PC-9 (cell line): ENCODE measurements at regions not wholly inside any gene's neighbourhood (a gene's known extent, or its start where the extent isn't known, plus 50 kb on each side); places are given as distances from the start of the nearest gene placed in this dataset.

Experiments used
- EZH2 ChIP-seq: fragments of 200-600 bp; sonication (generic); IDR thresholded peaks from 2 replicates; pipeline ENCODE4 v1.8.0; 2017; ENCODE audit warnings: antibody characterized with exemption, low read depth
- TF ChIP-seq, protein P1 (sequence below): fragments of 200-600 bp; sonication (generic); conservative IDR thresholded peaks from 2 replicates; pipeline ENCODE4 v1.6.1; 2017; ENCODE audit warnings: mixed run types, antibody characterized with exemption, mild to moderate bottlenecking, moderate library complexity

DNA sequence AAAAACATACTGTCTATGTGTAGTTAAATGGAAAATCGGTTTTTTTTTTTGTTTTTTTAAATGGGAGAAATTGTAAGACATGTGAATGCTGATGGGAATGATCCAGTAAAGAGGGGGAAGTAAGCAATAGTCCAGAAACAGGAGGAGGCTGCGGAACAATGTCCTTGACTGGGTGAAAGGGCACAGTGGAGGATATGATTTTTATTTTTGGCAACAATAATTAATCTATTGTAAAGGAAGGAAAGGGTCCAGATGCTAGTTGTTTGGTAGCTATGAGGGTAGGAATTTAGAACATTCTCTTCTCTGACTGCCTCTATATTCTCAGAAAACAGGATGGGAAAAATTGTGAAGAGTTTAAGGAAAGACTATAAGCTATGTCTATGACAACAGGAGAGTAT is 76.6 kb downstream of the RPL10L start:
- TF ChIP-seq, protein P1, sequence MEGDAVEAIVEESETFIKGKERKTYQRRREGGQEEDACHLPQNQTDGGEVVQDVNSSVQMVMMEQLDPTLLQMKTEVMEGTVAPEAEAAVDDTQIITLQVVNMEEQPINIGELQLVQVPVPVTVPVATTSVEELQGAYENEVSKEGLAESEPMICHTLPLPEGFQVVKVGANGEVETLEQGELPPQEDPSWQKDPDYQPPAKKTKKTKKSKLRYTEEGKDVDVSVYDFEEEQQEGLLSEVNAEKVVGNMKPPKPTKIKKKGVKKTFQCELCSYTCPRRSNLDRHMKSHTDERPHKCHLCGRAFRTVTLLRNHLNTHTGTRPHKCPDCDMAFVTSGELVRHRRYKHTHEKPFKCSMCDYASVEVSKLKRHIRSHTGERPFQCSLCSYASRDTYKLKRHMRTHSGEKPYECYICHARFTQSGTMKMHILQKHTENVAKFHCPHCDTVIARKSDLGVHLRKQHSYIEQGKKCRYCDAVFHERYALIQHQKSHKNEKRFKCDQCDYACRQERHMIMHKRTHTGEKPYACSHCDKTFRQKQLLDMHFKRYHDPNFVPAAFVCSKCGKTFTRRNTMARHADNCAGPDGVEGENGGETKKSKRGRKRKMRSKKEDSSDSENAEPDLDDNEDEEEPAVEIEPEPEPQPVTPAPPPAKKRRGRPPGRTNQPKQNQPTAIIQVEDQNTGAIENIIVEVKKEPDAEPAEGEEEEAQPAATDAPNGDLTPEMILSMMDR = no peak
- no peak for TF ChIP-seq EZH2
